Prostate gland (tissue), 2 donors: ENCODE measurements at regions not wholly inside any gene's neighbourhood (a gene's known extent, or its start where the extent isn't known, plus 50 kb on each side); places are given as distances from the start of the nearest gene placed in this dataset.

Experiments
- DNase-seq: peaks from one replicate; pipeline ENCODE4 v3.0.0-alpha.2; 2019; ENCODE audit warnings: low spot score
- H3K27ac ChIP-seq, 2 donors: fragments of 200-600 bp; sonication (generic); 2 replicates each; pipeline ENCODE4 v1.5.1; 2017 to 2019
- H3K27me3 ChIP-seq: fragments of 200-600 bp; sonication (generic); replicated peaks from 2 replicates; pipeline ENCODE4 v1.5.1; 2019; ENCODE audit not compliant: insufficient read depth
- H3K36me3 ChIP-seq, 2 donors: fragments of 200-600 bp; sonication (generic); 1 replicate in 1 of 2; 2 replicates in 1 of 2; pipeline versions ENCODE4 v1.5.1 to v1.8.1; 2017 to 2019
- H3K4me1 ChIP-seq: fragments of 200-600 bp; sonication (generic); replicated peaks from 2 replicates; pipeline ENCODE4 v1.5.1; 2019
- H3K4me3 ChIP-seq, 2 donors: fragments of 200-600 bp; sonication (generic); 2 replicates each; pipeline ENCODE4 v1.5.1; 2017 to 2019
- H3K9me3 ChIP-seq: fragments of 200-600 bp; sonication (generic); 2 replicates; pipeline ENCODE4 v1.5.1; 2017
- CTCF ChIP-seq, 4 experiments: fragments of 200-600 bp in 2 of 4; fragments of 450-650 bp in 2 of 4; sonication (generic) in 2 of 4; IDR thresholded peaks; 1 replicate in 3 of 4; 2 replicates in 1 of 4; pipeline ENCODE4 v1.5.1; 2016 to 2019; ENCODE audit warnings: antibody characterized with exemption in 4 of 4, mild to moderate bottlenecking in 2 of 4, moderate library complexity in 2 of 4
- POLR2A ChIP-seq: fragments of 450-650 bp; IDR thresholded peaks from one replicate; pipeline ENCODE4 v1.6.1; 2016; ENCODE audit warnings: antibody characterized with exemption, mild to moderate bottlenecking
- POLR2AphosphoS5 ChIP-seq: sonication (generic); formaldehyde crosslinking; IDR thresholded peaks from one replicate; pipeline ENCODE4 v1.6.1; 2017; ENCODE audit warnings: antibody characterized with exemption
- WGBS: methylation state at CpG from one replicate; pipeline ENCODE4 v1.1.5; 2018; 5-methylcytosine and 5-hydroxymethylcytosine counted together
- intact Hi-C: fragments of 100-400 bp; cut with DNase I; formaldehyde crosslinking; loops from one replicate; pipeline ENCODE4 v1.14.2; 2022

- no peak for DNase-seq
- Histone ChIP-seq H3K9me3 (no peaks in the 10 kb centered on the region), H3K4me1 (no peaks in the 10 kb centered on the region), H3K36me3 (no peaks in the 10 kb centered on the region), H3K27me3 (no peaks in the 10 kb centered on the region), H3K27ac (no peak overlapping the region), H3K4me3 (no peak overlapping the region)
- intact Hi-C loops, result no loop called here
- WGBS, result 79% methylated on average over 2 of the region's 2 CpGs
- TF ChIP-seq CTCF (IDR thresholded peaks at IDR 0.05) (no peak), POLR2AphosphoS5 (no peak), POLR2A (no peak)
These were observed 847.1 kb downstream of the FAM181B start for GRCh38 chr11:81886406-81887075.

- no peaks in the 10 kb centered on the region for H3K27me3 ChIP-seq
- no peaks in the 10 kb centered on the region for H3K4me1 ChIP-seq
- intact Hi-C loops, result no loop called here
- WGBS, result 53% methylated on average over 2 of the region's 2 CpGs
- no peak for DNase-seq
- H3K9me3 ChIP-seq, result no peaks in the 10 kb centered on the region
- no peaks in the 10 kb centered on the region for H3K36me3 ChIP-seq
- no peak overlapping the region for H3K4me3 ChIP-seq
- TF ChIP-seq POLR2A (no peak), CTCF (IDR thresholded peaks at IDR 0.05) (no peak), POLR2AphosphoS5 (no peak)
- H3K27ac ChIP-seq, result no peak overlapping the region
These were observed 859.0 kb downstream of the FAM181B start for GRCh38 chr11:81874635-81875034.

- TF ChIP-seq POLR2A (no peak), CTCF (IDR thresholded peaks at IDR 0.05) (no peak), POLR2AphosphoS5 (no peak)
- no peaks in the 10 kb centered on the region for H3K36me3 ChIP-seq
- no peak overlapping the region for H3K4me3 ChIP-seq
- H3K27me3 ChIP-seq, result no peaks in the 10 kb centered on the region
- intact Hi-C loops, result no loop called here
- H3K27ac ChIP-seq, result no peak overlapping the region
- no peak for DNase-seq
- no peaks in the 10 kb centered on the region for H3K9me3 ChIP-seq
- WGBS, result 71% methylated on average over 2 of the region's 2 CpGs
- no peaks in the 10 kb centered on the region for H3K4me1 ChIP-seq
These were observed 862.8 kb downstream of the FAM181B start for GRCh38 chr11:81870815-81871214.

- 41% methylated on average over 3 of the region's 3 CpGs for WGBS
- H3K4me3 ChIP-seq, result no peak overlapping the region
- H3K4me1 ChIP-seq, result no peaks in the 10 kb centered on the region
- H3K27me3 ChIP-seq, result no peaks in the 10 kb centered on the region
- TF ChIP-seq POLR2A, result no peak
- no peak for TF ChIP-seq POLR2AphosphoS5
- no peak for TF ChIP-seq CTCF (IDR thresholded peaks at IDR 0.05)
- intact Hi-C loops, result no loop called here
- H3K36me3 ChIP-seq, result no peaks in the 10 kb centered on the region
- DNase-seq, result no peak
- H3K9me3 ChIP-seq, result no peaks in the 10 kb centered on the region
- H3K27ac ChIP-seq, result no peak overlapping the region
These were observed 863.6 kb downstream of the FAM181B start for GRCh38 chr11:81870066-81870412.

GRCh38 chr11:81869351-81870065, 864.2 kb downstream of the FAM181B start:
- Histone ChIP-seq H3K4me3 (no peak overlapping the region), H3K27ac (no peak overlapping the region), H3K9me3 (no peaks in the 10 kb centered on the region), H3K27me3 (no peaks in the 10 kb centered on the region), H3K36me3 (no peaks in the 10 kb centered on the region), H3K4me1 (no peaks in the 10 kb centered on the region)
- TF ChIP-seq POLR2AphosphoS5, result no peak
- no peak for TF ChIP-seq POLR2A
- no peak for TF ChIP-seq CTCF (IDR thresholded peaks at IDR 0.05)
- intact Hi-C loops, result no loop called here
- 97% methylated on average over 1 of the region's 1 CpG for WGBS
- no peak for DNase-seq
